AG09319 (cell line): ENCODE measurements at regions not wholly inside any gene's neighbourhood (a gene's known extent, or its start where the extent isn't known, plus 50 kb on each side); places are given as distances from the start of the nearest gene placed in this dataset.

Source experiments
- DNase-seq: peaks from one replicate; pipeline ENCODE4 v3.0.0-alpha.2; 2010; ENCODE audit warnings: low read depth; ENCODE audit errors: extremely low read depth
- CTCF ChIP-seq: IDR thresholded peaks from 2 replicates; pipeline ENCODE4 v1.5.1; 2011; ENCODE audit warnings: low read depth, mild to moderate bottlenecking, inconsistent platforms, low read length, moderate library complexity

- TF ChIP-seq CTCF: no peak
- DNase-seq: no peak
Measured at GRCh38 chr10:78721231-78721630, 347.5 kb upstream of the ZMIZ1 start.

- no peak for TF ChIP-seq CTCF
- no peak for DNase-seq
Measured at GRCh38 chr10:78724846-78725245, 343.9 kb upstream of the ZMIZ1 start.

GRCh38 chr10:78726171-78726570 lies 342.6 kb upstream of the ZMIZ1 start:
- no peak for TF ChIP-seq CTCF
- no peak for DNase-seq

- TF ChIP-seq CTCF: no peak
- no peak for DNase-seq
Measured at GRCh38 chr10:78727251-78727650, 341.5 kb upstream of the ZMIZ1 start.

GRCh38 chr10:78727728-78728127 lies 341.0 kb upstream of the ZMIZ1 start:
- DNase-seq: no peak
- no peak for TF ChIP-seq CTCF

- TF ChIP-seq CTCF: no peak
- no peak for DNase-seq
Measured at GRCh38 chr10:78728176-78728575, 340.6 kb upstream of the ZMIZ1 start.

- no peak for TF ChIP-seq CTCF
- no peak for DNase-seq
Measured at GRCh38 chr10:78729366-78729765, 339.4 kb upstream of the ZMIZ1 start.
